HG03139 (cell line): ENCODE measurements at regions not wholly inside any gene's neighbourhood (a gene's known extent, or its start where the extent isn't known, plus 50 kb on each side); places are given as distances from the start of the nearest gene placed in this dataset.

Experiments
- ATAC-seq: cut with Tn5 transposase; IDR thresholded peaks from one replicate; pipeline ENCODE4 v1.9.1; 2021; ENCODE audit not compliant: unreplicated experiment

GRCh38 chr22:48353116-48353947 is 1474.3 kb downstream of the BRD1 start:
- ATAC-seq: no peak

GRCh38 chr22:48352086-48352911 is 1475.4 kb downstream of the BRD1 start:
- ATAC-seq: no peak

- ATAC-seq: no peak
Measured at GRCh38 chr22:48351376-48352085, 1476.1 kb downstream of the BRD1 start.

GRCh38 chr22:48350456-48350855 is 1477.2 kb downstream of the BRD1 start:
- ATAC-seq: no peak

GRCh38 chr22:48348855-48349254 is 1478.8 kb downstream of the BRD1 start:
- ATAC-seq: no peak

GRCh38 chr22:48347311-48347710 is 1480.4 kb downstream of the BRD1 start:
- ATAC-seq: no peak

- ATAC-seq: no peak
Measured at GRCh38 chr22:48346911-48347310, 1480.8 kb downstream of the BRD1 start.

GRCh38 chr22:48346311-48346710 is 1481.4 kb downstream of the BRD1 start:
- ATAC-seq: no peak

- no peak for ATAC-seq
Measured at GRCh38 chr22:48345631-48346030, 1482.0 kb downstream of the BRD1 start.

- ATAC-seq: no peak
Measured at GRCh38 chr22:48343461-48343860, 1484.2 kb downstream of the BRD1 start.

- no peak for ATAC-seq
Measured at GRCh38 chr22:48342732-48343131, 1484.9 kb downstream of the BRD1 start.

- no peak for ATAC-seq
Measured at GRCh38 chr22:48342016-48342415, 1485.7 kb downstream of the BRD1 start.

GRCh38 chr22:48340727-48341709 is 1486.7 kb downstream of the BRD1 start:
- no peak for ATAC-seq

- no peak for ATAC-seq
Measured at GRCh38 chr22:48340191-48340590, 1487.5 kb downstream of the BRD1 start.

GRCh38 chr22:48338793-48339705 is 1488.6 kb downstream of the BRD1 start:
- no peak for ATAC-seq

GRCh38 chr22:48337957-48338792 is 1489.5 kb downstream of the BRD1 start:
- no peak for ATAC-seq

- no peak for ATAC-seq
Measured at GRCh38 chr22:48336339-48337060, 1491.2 kb downstream of the BRD1 start.
